OCI-LY3 (cell line): ENCODE measurements at regions not wholly inside any gene's neighbourhood (a gene's known extent, or its start where the extent isn't known, plus 50 kb on each side); places are given as distances from the start of the nearest gene placed in this dataset.

Experiments used
- CTCF ChIP-seq: fragments of 200-600, 300-600 bp; sonication (generic); IDR thresholded peaks from 2 replicates; pipeline ENCODE4 v1.5.1; 2014; ENCODE audit warnings: antibody characterized with exemption, low read length, low read depth
- EZH2phosphoT487 ChIP-seq: fragments of 200-600 bp; shearing (Covaris generic); IDR thresholded peaks from 2 replicates; pipeline ENCODE4 v1.6.1; 2018; ENCODE audit warnings: antibody characterized with exemption, mixed run types, low read depth

- TF ChIP-seq CTCF (no peak), EZH2phosphoT487 (no peak)
Measured at GRCh38 chr9:135279834-135280393, 192.4 kb downstream of the OLFM1 start.
